H9 (cell line): ENCODE measurements at regions not wholly inside any gene's neighbourhood (a gene's known extent, or its start where the extent isn't known, plus 50 kb on each side); places are given as distances from the start of the nearest gene placed in this dataset.

Experiments used
- DNase-seq: peaks from one replicate; pipeline ENCODE4 v3.0.0-alpha.2; 2017
- H2AFZ ChIP-seq: one replicate; pipeline ENCODE4 v1.6.1; 2013; ENCODE audit warnings: mild to moderate bottlenecking, low read length, control low read depth, moderate library complexity
- H2AK5ac ChIP-seq: 2 replicates; pipeline ENCODE4 v1.6.1; 2013; ENCODE audit warnings: low read length, control low read depth, mixed read lengths; ENCODE audit not compliant: insufficient read length
- H2BK120ac ChIP-seq: one replicate; pipeline ENCODE4 v1.6.1; 2013; ENCODE audit warnings: low read depth, mild to moderate bottlenecking, low read length, control low read depth, inconsistent platforms; ENCODE audit not compliant: poor library complexity, severe bottlenecking
- H2BK12ac ChIP-seq: 2 replicates; pipeline ENCODE4 v1.6.1; 2013; ENCODE audit warnings: low read length, control low read depth, mixed read lengths, low read depth; ENCODE audit not compliant: insufficient read length
- H2BK15ac ChIP-seq: 2 replicates; pipeline ENCODE4 v1.6.1; 2013; ENCODE audit warnings: low read depth, low read length, control low read depth
- H2BK20ac ChIP-seq: one replicate; pipeline ENCODE4 v1.6.1; 2013; ENCODE audit warnings: low read depth, mild to moderate bottlenecking, low read length, control low read depth, inconsistent platforms; ENCODE audit not compliant: poor library complexity, severe bottlenecking
- H2BK5ac ChIP-seq: 2 replicates; pipeline ENCODE4 v1.6.1; 2013; ENCODE audit warnings: low read length, control low read depth, mixed read lengths; ENCODE audit not compliant: insufficient read length
- H3K14ac ChIP-seq: 2 replicates; pipeline ENCODE4 v1.6.1; 2013; ENCODE audit warnings: low read length, control low read depth; ENCODE audit not compliant: insufficient read depth
- H3K18ac ChIP-seq: 2 replicates; pipeline ENCODE4 v1.6.1; 2013; ENCODE audit warnings: low read depth, mild to moderate bottlenecking, mixed read lengths, low read length, control low read depth; ENCODE audit not compliant: insufficient read length
- H3K23ac ChIP-seq: 2 replicates; pipeline ENCODE4 v1.6.1; 2013; ENCODE audit warnings: low read length, control low read depth, mixed read lengths, low read depth; ENCODE audit not compliant: insufficient read length
- H3K23me2 ChIP-seq: 2 replicates; pipeline ENCODE4 v1.6.1; 2013; ENCODE audit warnings: low read depth, mild to moderate bottlenecking, mixed read lengths, low read length, control low read depth; ENCODE audit not compliant: insufficient read length, poor library complexity, severe bottlenecking
- H3K27ac ChIP-seq: 2 replicates; pipeline ENCODE4 v1.5.1; 2013; ENCODE audit warnings: low read length, control low read depth, mixed read lengths, low read depth; ENCODE audit not compliant: insufficient read length
- H3K27me3 ChIP-seq: 2 replicates; pipeline ENCODE4 v1.6.1; 2013; ENCODE audit warnings: low read length, control low read depth, inconsistent platforms; ENCODE audit not compliant: insufficient read depth
- H3K4ac ChIP-seq: 2 replicates; pipeline ENCODE4 v1.6.1; 2013; ENCODE audit warnings: low read depth, mild to moderate bottlenecking, control low read depth, inconsistent platforms, low read length, moderate library complexity
- H3K4me1 ChIP-seq: 2 replicates; pipeline ENCODE4 v1.6.1; 2013; ENCODE audit warnings: low read length, control low read depth, inconsistent platforms; ENCODE audit not compliant: insufficient read depth
- H3K4me2 ChIP-seq: 2 replicates; pipeline ENCODE4 v1.6.1; 2013; ENCODE audit warnings: low read length, control low read depth, mixed read lengths; ENCODE audit not compliant: insufficient read length, insufficient read depth
- H3K56ac ChIP-seq: 2 replicates; pipeline ENCODE4 v1.6.1; 2013; ENCODE audit warnings: low read depth, mild to moderate bottlenecking, mixed read lengths, low read length, control low read depth; ENCODE audit not compliant: insufficient read length
- H3K79me1 ChIP-seq: 2 replicates; pipeline ENCODE4 v1.6.1; 2013; ENCODE audit warnings: low read depth, mild to moderate bottlenecking, moderate library complexity, low read length, control low read depth, inconsistent platforms; ENCODE audit not compliant: insufficient read depth, poor library complexity, severe bottlenecking
- H3K79me2 ChIP-seq: 2 replicates; pipeline ENCODE4 v1.6.1; 2013; ENCODE audit warnings: low read length, control low read depth, inconsistent platforms; ENCODE audit not compliant: insufficient read depth
- H3K9ac ChIP-seq: 2 replicates; pipeline ENCODE4 v1.6.1; 2013; ENCODE audit warnings: low read length, control low read depth, mixed read lengths; ENCODE audit not compliant: insufficient read length; ENCODE audit errors: extremely low read depth
- H3K9me3 ChIP-seq: one replicate; pipeline ENCODE4 v1.6.1; 2013; ENCODE audit warnings: low read depth, low read length, inconsistent platforms; ENCODE audit not compliant: control insufficient read depth
- H3T11ph ChIP-seq: one replicate; pipeline ENCODE4 v1.6.1; 2013; ENCODE audit warnings: mild to moderate bottlenecking, low read length, control low read depth, inconsistent platforms
- H4K20me1 ChIP-seq: one replicate; pipeline ENCODE4 v1.6.1; 2013; ENCODE audit not compliant: control insufficient read depth, insufficient read length, insufficient read depth
- H4K5ac ChIP-seq: 2 replicates; pipeline ENCODE4 v1.6.1; 2013; ENCODE audit warnings: low read depth, mild to moderate bottlenecking, mixed read lengths, low read length, control low read depth; ENCODE audit not compliant: insufficient read length
- H4K8ac ChIP-seq: replicated peaks from 2 replicates; pipeline ENCODE4 v1.6.1; 2013; ENCODE audit warnings: low read length, control low read depth, mixed read lengths, low read depth; ENCODE audit not compliant: insufficient read length
- H4K91ac ChIP-seq: 2 replicates; pipeline ENCODE4 v1.6.1; 2013; ENCODE audit warnings: low read depth, mild to moderate bottlenecking, moderate library complexity, mixed read lengths, low read length, control low read depth; ENCODE audit not compliant: insufficient read length
- H3K27ac Mint-ChIP-seq, 3 experiments: 2 replicates in 2 of 3; 3 replicates in 1 of 3; pipeline ENCODE4 v1.8.0; 2020 to 2021; ENCODE audit warnings: mixed read lengths in 3 of 3, mild to moderate bottlenecking in 1 of 3, moderate library complexity in 1 of 3
- H3K27me3 Mint-ChIP-seq: 2 replicates; pipeline ENCODE4 v1.8.0; 2021; ENCODE audit warnings: low read depth, mild to moderate bottlenecking, moderate library complexity, mixed read lengths
- H3K36me3 Mint-ChIP-seq, 3 experiments: 2 replicates in 2 of 3; 3 replicates in 1 of 3; pipeline ENCODE4 v1.8.0; 2020 to 2021; ENCODE audit warnings: low read depth in 3 of 3, mixed read lengths in 3 of 3; ENCODE audit not compliant: insufficient read depth in 1 of 3
- H3K4me1 Mint-ChIP-seq, 2 experiments: 2 replicates each; pipeline ENCODE4 v1.8.0; 2020; ENCODE audit warnings: mixed read lengths in 2 of 2
- H3K4me3 Mint-ChIP-seq, 2 experiments: 2 replicates in 1 of 2; 3 replicates in 1 of 2; pipeline ENCODE4 v1.8.0; 2020 to 2021; ENCODE audit warnings: mild to moderate bottlenecking in 2 of 2, mixed read lengths in 2 of 2, moderate library complexity in 1 of 2
- H3K9me3 Mint-ChIP-seq, 2 experiments: 2 replicates in 1 of 2; 3 replicates in 1 of 2; pipeline ENCODE4 v1.8.0; 2020; ENCODE audit warnings: mild to moderate bottlenecking in 2 of 2, mixed read lengths in 2 of 2, moderate library complexity in 1 of 2
- WGBS: extraction: QIAGEN DNeasy Blood & Tissue Kit; methylation state at CpG from one replicate; pipeline ENCODE4 v1.1.7; 2013; ENCODE audit warnings: missing lambda C conversion rate, low lambda C conversion rate, mixed read lengths; ENCODE audit not compliant: insufficient read length; ENCODE audit errors: extremely low coverage; 5-methylcytosine and 5-hydroxymethylcytosine counted together
- TF ChIP-seq, protein P1 (sequence below): fragments of 200-600 bp; sonication (generic); conservative IDR thresholded peaks from 3 replicates; pipeline ENCODE4 v1.8.0; 2021; ENCODE audit warnings: antibody characterized with exemption, mild to moderate bottlenecking

DNA sequence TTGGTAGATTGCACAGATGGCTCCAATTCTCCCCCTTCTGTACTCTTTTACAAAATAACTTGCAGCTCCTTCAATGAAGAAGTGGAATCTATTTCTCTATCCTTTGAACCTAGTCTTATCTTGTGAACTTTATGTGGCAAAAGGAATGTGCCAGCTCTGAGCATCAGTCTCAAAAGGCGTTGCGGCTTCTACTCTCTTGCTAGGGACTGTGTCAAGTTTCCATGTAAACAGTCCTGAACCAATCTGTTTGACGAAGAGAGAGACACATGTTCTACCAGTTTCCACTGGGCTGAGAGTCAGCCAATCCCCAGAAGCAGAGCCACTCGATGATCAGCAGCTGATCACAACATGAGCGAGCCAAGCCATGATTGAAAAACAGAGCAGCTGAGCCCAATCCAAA, 439.7 kb upstream of the SETBP1 start:
- Histone ChIP-seq H3K79me2 (no peaks in the 10 kb centered on the region), H4K20me1 (no peaks in the 10 kb centered on the region), H2AFZ (no peak overlapping the region), H4K91ac (no peak overlapping the region), H3K4ac (no peak overlapping the region), H3K23me2 (no peaks in the 10 kb centered on the region), H2BK5ac (no peak overlapping the region), H4K5ac (no peak overlapping the region), H3K27ac (no peak overlapping the region), H3K9me3 (no peaks in the 10 kb centered on the region), H2BK12ac (no peak overlapping the region), H3K79me1 (no peaks in the 10 kb centered on the region), H3K4me2 (no peak overlapping the region), H3K18ac (no peak overlapping the region), H3K14ac (no peak overlapping the region), H4K8ac (no peak overlapping the region), H3K9ac (no peak overlapping the region), H2AK5ac (no peak overlapping the region), H3K56ac (no peak overlapping the region), H2BK15ac (no peak overlapping the region), H3K27me3 (no peaks in the 10 kb centered on the region), H2BK120ac (no peak overlapping the region), H3K23ac (no peak overlapping the region), H3K4me1 (no peaks in the 10 kb centered on the region), H3T11ph (no peak overlapping the region), H2BK20ac (no peak overlapping the region)
- Mint-ChIP-seq H3K27me3 (no peaks in the 10 kb centered on the region), H3K9me3 (no peaks in the 10 kb centered on the region), H3K4me1 (no peaks in the 10 kb centered on the region), H3K36me3 (no peaks in the 10 kb centered on the region), H3K27ac (no peak overlapping the region), H3K4me3 (no peak overlapping the region)
- no CpG with 5 or more reads among the region's 5 CpGs for WGBS
- no peak for DNase-seq
- TF ChIP-seq, protein P1, sequence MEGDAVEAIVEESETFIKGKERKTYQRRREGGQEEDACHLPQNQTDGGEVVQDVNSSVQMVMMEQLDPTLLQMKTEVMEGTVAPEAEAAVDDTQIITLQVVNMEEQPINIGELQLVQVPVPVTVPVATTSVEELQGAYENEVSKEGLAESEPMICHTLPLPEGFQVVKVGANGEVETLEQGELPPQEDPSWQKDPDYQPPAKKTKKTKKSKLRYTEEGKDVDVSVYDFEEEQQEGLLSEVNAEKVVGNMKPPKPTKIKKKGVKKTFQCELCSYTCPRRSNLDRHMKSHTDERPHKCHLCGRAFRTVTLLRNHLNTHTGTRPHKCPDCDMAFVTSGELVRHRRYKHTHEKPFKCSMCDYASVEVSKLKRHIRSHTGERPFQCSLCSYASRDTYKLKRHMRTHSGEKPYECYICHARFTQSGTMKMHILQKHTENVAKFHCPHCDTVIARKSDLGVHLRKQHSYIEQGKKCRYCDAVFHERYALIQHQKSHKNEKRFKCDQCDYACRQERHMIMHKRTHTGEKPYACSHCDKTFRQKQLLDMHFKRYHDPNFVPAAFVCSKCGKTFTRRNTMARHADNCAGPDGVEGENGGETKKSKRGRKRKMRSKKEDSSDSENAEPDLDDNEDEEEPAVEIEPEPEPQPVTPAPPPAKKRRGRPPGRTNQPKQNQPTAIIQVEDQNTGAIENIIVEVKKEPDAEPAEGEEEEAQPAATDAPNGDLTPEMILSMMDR, result no peak
